HG03521 (cell line): ENCODE measurements at regions not wholly inside any gene's neighbourhood (a gene's known extent, or its start where the extent isn't known, plus 50 kb on each side); places are given as distances from the start of the nearest gene placed in this dataset.

Experiments used
- ATAC-seq: cut with Tn5 transposase; IDR thresholded peaks from one replicate; pipeline ENCODE4 v1.9.1; 2021; ENCODE audit warnings: mild to moderate bottlenecking, moderate library complexity; ENCODE audit not compliant: unreplicated experiment

GRCh38 chr6:28764761-28765282 lies 159.0 kb downstream of the TRIM27 start:
- no peak for ATAC-seq

GRCh38 chr6:28765978-28766351 lies 157.8 kb downstream of the TRIM27 start:
- ATAC-seq: no peak

GRCh38 chr6:28766426-28766825 lies 157.4 kb downstream of the TRIM27 start:
- no peak for ATAC-seq

DNA sequence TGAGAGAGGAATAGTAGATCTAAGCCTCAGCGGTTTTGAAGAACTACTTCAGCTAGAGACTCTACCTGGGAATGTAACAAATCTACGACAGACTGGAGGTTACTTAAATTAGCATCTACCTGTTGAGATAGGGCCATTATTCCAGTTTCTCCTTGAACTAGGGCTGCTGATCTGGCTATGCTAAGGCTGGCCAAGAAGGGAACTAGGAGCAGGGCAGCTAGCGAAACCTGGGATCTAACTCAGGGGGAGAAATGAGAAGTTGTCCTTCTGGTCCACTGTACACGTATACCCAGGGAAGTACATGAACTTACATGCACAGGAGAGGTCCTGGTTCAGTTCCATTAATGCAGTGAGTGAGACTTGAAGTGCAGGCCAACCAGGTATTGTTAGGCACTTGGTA lies 156.7 kb downstream of the TRIM27 start:
- no peak for ATAC-seq

GRCh38 chr6:28767691-28768090 lies 156.1 kb downstream of the TRIM27 start:
- no peak for ATAC-seq

GRCh38 chr6:28768187-28768913 lies 155.4 kb downstream of the TRIM27 start:
- ATAC-seq: no peak

- no peak for ATAC-seq
Observed at GRCh38 chr6:28769626-28770402, 154.0 kb downstream of the TRIM27 start.

- ATAC-seq: no peak
Observed at GRCh38 chr6:28770732-28771131, 153.1 kb downstream of the TRIM27 start.

DNA sequence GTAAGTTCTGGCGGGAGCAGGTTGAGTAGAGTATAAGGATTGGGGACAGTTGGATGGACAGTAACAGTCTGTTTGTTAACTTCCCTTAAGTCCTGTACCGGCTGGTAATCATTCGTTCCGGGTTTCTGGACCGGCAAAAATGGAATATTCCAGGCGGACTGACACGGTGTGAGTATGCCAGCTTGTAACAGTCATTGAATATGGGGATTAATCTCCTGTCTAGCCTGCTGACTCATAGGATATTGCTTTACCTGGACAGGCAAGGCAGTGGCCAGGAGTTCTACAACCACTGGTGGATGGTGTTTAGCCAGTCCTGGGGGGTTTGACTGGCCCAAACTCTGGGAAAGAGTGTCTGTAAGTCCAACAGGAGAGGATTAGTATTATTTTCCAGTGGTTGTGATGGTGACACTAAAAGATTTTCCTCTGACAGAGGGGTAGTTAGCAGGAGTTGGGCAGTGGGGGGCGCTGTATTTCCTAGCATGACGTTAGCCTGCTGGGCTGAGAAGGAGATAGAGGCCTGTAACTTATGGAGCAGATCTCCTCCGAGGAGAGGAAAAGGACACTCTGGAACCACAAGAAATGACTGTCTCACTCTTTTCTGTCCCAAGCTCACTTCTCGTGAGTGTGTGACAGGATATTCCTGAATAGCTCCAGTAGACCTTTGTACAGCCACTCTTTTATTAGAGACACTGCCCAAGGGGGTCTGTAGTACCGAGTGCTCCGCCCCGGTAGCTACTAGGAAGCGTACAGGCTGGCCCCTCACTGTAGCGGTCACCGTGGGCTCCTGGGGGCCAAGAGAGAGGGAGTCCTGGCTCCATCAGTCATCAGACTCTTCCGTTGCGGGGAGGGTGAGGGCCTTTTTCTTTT lies 152.2 kb downstream of the TRIM27 start:
- ATAC-seq: no peak

DNA sequence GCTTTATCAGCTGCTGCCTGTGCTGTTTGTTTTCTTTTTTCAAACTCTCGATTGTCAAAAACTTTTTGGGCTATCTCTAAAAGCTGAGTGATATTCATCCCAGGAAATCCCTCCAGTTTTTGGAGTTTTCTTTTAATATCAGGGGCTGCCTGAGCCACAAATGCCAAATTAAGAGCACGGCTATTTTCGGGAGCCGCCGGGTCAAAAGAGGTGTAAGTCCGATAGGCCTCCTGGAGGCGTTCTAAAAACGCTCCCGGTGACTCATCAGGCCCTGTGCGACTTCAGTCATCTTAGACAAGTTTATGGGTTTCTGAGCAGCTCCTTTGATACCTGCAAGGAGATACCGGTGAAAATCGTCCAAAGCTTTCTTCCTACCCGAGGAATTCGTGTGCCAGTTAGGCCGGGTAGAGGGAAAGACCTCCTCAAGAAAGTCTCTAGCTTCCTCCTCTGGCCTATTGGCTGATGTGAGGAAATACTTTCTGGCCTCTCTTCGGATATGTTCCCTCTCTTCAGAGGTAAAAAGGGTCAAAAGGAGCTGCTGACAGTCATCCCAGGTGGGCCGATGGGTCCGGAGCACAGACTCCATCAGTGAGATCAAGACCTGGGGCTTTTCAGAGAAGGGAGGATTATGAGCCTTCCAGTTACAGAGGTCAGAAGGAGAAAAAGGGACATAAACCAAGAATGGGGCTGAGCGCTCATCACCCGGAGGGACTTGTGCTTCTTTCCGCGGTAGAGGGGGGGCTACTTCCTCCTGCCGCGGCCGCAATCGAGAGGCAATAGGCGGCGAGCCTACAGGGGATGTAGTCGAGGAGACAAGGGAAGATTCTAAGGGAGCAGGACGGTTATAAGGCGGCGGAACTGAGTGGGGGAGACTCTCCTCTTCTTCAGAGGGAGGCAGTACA lies 151.1 kb downstream of the TRIM27 start:
- ATAC-seq: no peak

- no peak for ATAC-seq
Observed at GRCh38 chr6:28774292-28775051, 149.3 kb downstream of the TRIM27 start.

DNA sequence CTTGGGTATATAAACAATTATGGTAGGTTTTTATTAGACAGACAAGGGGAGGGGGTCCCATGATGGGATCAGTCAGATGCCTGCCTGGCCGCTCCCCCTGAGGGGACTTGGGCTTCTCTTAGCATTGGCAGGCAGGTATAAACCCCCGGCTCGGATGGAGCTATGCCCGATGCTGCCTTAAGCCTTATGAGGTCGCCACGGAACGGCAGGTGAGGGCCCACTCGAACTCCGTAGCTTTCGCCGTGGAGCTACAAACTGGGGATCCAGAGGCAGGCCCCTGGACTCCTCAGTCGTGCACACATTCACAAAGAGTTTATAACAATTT lies 148.8 kb downstream of the TRIM27 start:
- no peak for ATAC-seq

GRCh38 chr6:28775405-28776129 lies 148.2 kb downstream of the TRIM27 start:
- ATAC-seq: no peak

- no peak for ATAC-seq
Observed at GRCh38 chr6:28776269-28777146, 147.3 kb downstream of the TRIM27 start.

- ATAC-seq: no peak
Observed at GRCh38 chr6:28777147-28777461, 146.7 kb downstream of the TRIM27 start.

DNA sequence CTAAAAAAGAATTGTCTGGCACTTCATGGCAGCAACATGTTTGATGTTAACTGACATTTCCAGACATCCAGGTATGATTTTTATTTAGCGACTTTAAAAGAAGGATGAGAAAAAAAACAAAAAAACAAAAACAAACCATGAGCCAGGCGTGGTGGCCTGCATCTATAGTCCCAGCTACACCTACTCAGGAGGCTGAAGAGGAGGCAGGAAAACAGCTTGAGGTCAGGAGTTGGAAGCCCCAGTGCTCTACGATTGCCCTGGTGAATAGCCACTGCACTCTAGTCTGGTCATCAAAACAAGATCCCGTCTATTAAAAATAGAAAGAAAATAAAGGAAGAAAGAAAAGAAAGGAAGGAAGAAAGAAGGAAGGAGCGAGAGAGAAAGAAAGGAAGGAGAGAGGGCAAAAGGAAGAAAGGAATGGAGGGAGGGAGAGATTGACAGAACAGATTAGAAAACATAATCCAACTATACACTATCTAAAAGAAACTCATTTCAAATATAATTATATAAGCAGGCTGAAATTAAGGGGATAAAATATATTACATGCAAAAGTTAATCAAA lies 141.6 kb downstream of the TRIM27 start:
- ATAC-seq: no peak

DNA sequence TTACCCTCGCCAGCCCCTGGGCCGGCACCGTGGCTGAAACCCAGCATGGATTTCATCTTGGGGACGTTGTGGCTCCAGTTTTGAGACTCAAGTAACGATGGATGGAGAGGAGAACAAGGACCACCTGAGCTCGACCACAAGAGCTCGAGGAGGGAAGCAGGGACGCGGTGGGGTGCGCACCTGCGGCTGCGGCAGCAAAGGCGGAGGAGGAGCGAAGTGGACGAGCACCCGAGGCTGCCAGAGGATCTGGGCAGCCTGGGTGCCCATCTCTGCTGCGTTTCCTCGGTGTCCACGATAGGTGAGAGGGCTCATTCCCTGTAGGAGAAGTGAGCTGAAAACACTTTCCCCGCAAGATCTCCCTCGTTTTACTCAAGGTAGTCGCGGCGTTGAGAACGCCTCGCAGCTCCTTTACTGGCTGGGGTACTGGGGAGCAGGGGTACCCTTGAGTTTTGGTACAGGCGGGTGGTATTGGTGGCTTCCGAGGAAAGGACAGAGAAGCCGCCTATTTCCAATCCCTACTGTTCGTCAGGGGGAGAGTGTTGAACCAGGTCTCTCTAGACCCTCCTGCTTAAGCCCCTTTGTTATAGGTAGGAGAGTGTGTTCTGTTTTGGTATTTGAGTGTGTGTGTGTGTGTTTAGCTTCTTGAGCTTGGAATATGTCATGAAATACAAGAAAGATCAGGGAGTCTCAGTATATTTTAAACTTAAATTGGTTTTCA lies 137.7 kb downstream of the TRIM27 start:
- ATAC-seq: no peak
